Left lung (tissue), 4 donors: ENCODE measurements at regions not wholly inside any gene's neighbourhood (a gene's known extent, or its start where the extent isn't known, plus 50 kb on each side); places are given as distances from the start of the nearest gene placed in this dataset.
"Not testable (repeated sequence)": the region's sequence is repeated elsewhere in the genome, so short reads cannot be mapped to it uniquely, and the experiment has no call there.

Experiments
- ATAC-seq: fragments of 200-7000 bp; cut with Tn5 transposase; one replicate; pipeline ENCODE4 v1.9.1; 2020; ENCODE audit warnings: moderate library complexity
- DNase-seq, 4 donors: peaks; one replicate each; pipeline ENCODE4 v3.0.0-alpha.2; 2013 to 2020
- H3K27ac ChIP-seq, 2 donors: fragments of 200-600 bp; sonication (generic) in 1 of 2; one replicate each; pipeline versions ENCODE4 v1.5.0 to v1.8.0; 2020 to 2021
- H3K27me3 ChIP-seq, 2 donors: fragments of 200-600 bp; sonication (generic) in 1 of 2; one replicate each; pipeline versions ENCODE4 v1.5.0 to v1.8.0; 2020 to 2021
- H3K36me3 ChIP-seq, 2 donors: fragments of 200-600 bp; sonication (generic) in 1 of 2; one replicate each; pipeline versions ENCODE4 v1.5.0 to v1.8.0; 2020 to 2021
- H3K4me1 ChIP-seq, 2 donors: fragments of 200-600 bp; one replicate each; pipeline ENCODE4 v1.8.0; 2021
- H3K4me3 ChIP-seq, 2 donors: fragments of 200-600 bp; sonication (generic) in 1 of 2; one replicate each; pipeline versions ENCODE4 v1.5.0 to v1.8.0; 2020 to 2021; ENCODE audit warnings: mild to moderate bottlenecking in 1 of 2
- H3K9me3 ChIP-seq, 2 donors: fragments of 200-600 bp; sonication (generic) in 1 of 2; one replicate each; pipeline versions ENCODE4 v1.5.0 to v1.8.0; 2020 to 2021
- intact Hi-C, 2 donors: fragments of 100-400 bp; cut with DNase I; formaldehyde crosslinking; loops; one replicate each; pipeline versions ENCODE4 v1.11.2 to v1.14.2; 2022
- TF ChIP-seq, protein P1 (sequence below), 2 donors: fragments of 200-600 bp; sonication (generic) in 1 of 2; IDR thresholded peaks; one replicate each; pipeline versions ENCODE4 v1.5.0 to v1.8.0; 2021; ENCODE audit warnings: antibody characterized with exemption in 2 of 2
- donor health status: DM: no; HTN: yes; CAD: no.
- donor health status: DM: no; HTN: no; CAD: no.

- Histone ChIP-seq H3K4me3 (no peak overlapping the region), H3K27me3 (peaks cover 0 to 10% of the 10 kb centered on the region in 2 donors), H3K36me3 (no peaks in the 10 kb centered on the region), H3K4me1 (no peaks in the 10 kb centered on the region), H3K27ac (no peak overlapping the region), H3K9me3 (peaks cover 0 to 3% of the 10 kb centered on the region in 2 donors)
- DNase-seq (no peak), ATAC-seq (no peak)
- intact Hi-C loops: no loop called here
- TF ChIP-seq, protein P1, sequence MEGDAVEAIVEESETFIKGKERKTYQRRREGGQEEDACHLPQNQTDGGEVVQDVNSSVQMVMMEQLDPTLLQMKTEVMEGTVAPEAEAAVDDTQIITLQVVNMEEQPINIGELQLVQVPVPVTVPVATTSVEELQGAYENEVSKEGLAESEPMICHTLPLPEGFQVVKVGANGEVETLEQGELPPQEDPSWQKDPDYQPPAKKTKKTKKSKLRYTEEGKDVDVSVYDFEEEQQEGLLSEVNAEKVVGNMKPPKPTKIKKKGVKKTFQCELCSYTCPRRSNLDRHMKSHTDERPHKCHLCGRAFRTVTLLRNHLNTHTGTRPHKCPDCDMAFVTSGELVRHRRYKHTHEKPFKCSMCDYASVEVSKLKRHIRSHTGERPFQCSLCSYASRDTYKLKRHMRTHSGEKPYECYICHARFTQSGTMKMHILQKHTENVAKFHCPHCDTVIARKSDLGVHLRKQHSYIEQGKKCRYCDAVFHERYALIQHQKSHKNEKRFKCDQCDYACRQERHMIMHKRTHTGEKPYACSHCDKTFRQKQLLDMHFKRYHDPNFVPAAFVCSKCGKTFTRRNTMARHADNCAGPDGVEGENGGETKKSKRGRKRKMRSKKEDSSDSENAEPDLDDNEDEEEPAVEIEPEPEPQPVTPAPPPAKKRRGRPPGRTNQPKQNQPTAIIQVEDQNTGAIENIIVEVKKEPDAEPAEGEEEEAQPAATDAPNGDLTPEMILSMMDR (IDR thresholded peaks at IDR 0.05): no peak
Observed at GRCh38 chr2:175677880-175678279, 324.2 kb downstream of the LNPK start.

DNA sequence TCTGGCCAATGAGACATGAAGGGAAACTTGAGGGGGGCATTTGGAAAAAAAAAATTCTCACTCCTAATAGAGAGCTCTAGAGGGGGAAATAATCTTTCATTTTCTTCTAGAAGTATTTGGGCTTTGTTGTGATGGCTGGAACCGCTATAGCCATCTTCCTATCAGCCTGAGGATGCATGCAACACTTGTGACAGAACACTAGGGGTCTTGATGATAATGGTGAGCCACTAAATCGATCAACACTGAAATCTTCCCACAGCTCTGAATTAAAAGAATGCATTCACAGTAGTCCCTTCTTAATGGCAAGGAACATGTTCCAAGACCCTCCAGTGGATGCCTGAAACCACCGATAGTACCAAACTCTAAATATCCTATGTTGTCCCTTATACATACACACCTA lies 325.3 kb downstream of the LNPK start:
- intact Hi-C loops: no loop called here
- Histone ChIP-seq H3K27me3 (peaks cover 0 to 5% of the 10 kb centered on the region in 2 donors), H3K4me3 (no peak overlapping the region), H3K9me3 (peaks cover 0 to 3% of the 10 kb centered on the region in 2 donors), H3K27ac (no peak overlapping the region), H3K4me1 (no peaks in the 10 kb centered on the region), H3K36me3 (no peaks in the 10 kb centered on the region)
- no peak for ATAC-seq
- TF ChIP-seq, protein P1 (IDR thresholded peaks at IDR 0.05): no peak
- DNase-seq: no peak

DNA sequence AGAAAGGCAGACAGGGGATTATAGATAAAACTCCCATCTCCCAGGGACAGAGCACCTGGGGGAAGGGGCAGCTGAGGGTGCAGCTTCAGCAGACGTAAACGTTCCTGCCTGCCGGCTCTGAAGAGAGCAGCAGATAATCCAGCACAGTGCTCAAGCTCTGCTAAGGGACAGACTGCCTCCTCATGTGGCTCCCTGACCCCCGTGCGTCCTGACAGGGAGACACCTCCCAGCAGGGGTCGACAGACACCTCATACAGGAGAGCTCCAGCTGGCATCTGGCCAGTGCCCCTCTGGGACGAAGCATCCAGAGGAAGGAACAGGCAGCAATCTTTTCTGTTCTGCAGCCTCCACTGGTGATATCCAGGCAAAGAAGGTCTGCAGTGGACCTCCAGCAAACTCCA lies 333.3 kb downstream of the LNPK start:
- H3K9me3 ChIP-seq, H3K27ac ChIP-seq, H3K4me1 ChIP-seq, H3K4me3 ChIP-seq, DNase-seq, H3K36me3 ChIP-seq, intact Hi-C loops, ATAC-seq: not testable (repeated sequence)
- H3K27me3 ChIP-seq: peaks cover 0 to 18% of the 10 kb centered on the region in 2 donors

DNA sequence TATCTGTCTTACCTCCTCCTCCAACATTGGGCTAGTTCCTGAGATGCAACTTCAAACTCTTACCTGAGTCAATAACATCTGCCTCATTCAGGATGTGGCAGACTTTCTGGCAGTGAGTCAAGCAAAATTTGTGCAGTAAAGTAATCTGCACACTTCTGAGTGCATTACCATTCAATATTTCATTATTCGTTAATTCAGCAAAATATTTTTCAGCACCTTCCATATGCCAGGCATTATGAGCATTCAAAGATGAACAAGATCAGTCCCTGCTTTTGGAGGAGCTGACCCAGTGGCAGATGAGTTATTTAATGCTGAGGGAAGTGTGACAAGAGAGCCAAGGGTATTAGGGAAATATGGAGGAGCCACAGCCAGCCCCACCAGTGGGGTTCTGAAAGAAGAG lies 339.7 kb downstream of the LNPK start:
- intact Hi-C loops: no loop called here

GRCh38 chr2:175648577-175649063 lies 353.4 kb downstream of the LNPK start:
- H3K9me3 ChIP-seq: peaks cover 0 to 26% of the 10 kb centered on the region in 2 donors
- intact Hi-C loops: no loop called here
- no peak for ATAC-seq
- no peaks in the 10 kb centered on the region for H3K36me3 ChIP-seq
- TF ChIP-seq, protein P1 (IDR thresholded peaks at IDR 0.05): no peak
- no peak overlapping the region for H3K27ac ChIP-seq
- H3K4me1 ChIP-seq: no peaks in the 10 kb centered on the region
- no peak overlapping the region for H3K4me3 ChIP-seq
- no peak for DNase-seq
- H3K27me3 ChIP-seq: no peaks in the 10 kb centered on the region

More for the DNA sequence above, 339.7 kb downstream of the LNPK start:
- Histone ChIP-seq H3K9me3 (no peaks in the 10 kb centered on the region), H3K4me1 (no peaks in the 10 kb centered on the region), H3K4me3 (no peak overlapping the region), H3K27ac (no peak overlapping the region), H3K27me3 (peaks cover 0 to 2% of the 10 kb centered on the region in 2 donors), H3K36me3 (no peaks in the 10 kb centered on the region)
- TF ChIP-seq, protein P1 (IDR thresholded peaks at IDR 0.05): no peak
- DNase-seq: no peak
- no peak for ATAC-seq

DNA sequence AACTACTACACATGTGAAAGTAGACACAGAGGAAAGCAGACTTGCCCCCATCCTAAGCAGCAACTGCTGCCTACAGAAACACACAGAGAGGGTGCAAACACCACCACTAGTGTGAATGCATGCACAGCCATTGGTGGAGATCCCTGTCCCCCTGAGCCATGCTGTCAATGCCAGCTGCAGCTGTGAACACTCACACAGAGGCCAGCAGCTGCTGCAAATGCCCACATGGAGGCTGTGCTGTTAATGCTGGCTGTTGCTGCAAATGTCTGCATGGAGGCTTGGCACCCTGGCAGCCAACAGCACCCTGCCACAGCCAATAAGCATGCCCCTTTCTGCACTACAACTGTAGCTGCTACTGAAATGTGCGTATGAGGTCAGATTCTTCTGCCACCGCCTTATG lies 355.0 kb downstream of the LNPK start:
- Histone ChIP-seq H3K27me3 (no peaks in the 10 kb centered on the region), H3K9me3 (peaks cover 0 to 23% of the 10 kb centered on the region in 2 donors), H3K36me3 (no peaks in the 10 kb centered on the region), H3K4me3 (no peak overlapping the region), H3K27ac (no peak overlapping the region), H3K4me1 (no peaks in the 10 kb centered on the region)
- DNase-seq (no peak), ATAC-seq (no peak)
- TF ChIP-seq, protein P1 (IDR thresholded peaks at IDR 0.05): no peak
- intact Hi-C loops: no loop called here
